ENCODE measurements at regions not wholly inside any gene's neighbourhood (a gene's known extent, or its start where the extent isn't known, plus 50 kb on each side); places are given as distances from the start of the nearest gene placed in this dataset.

DNA sequence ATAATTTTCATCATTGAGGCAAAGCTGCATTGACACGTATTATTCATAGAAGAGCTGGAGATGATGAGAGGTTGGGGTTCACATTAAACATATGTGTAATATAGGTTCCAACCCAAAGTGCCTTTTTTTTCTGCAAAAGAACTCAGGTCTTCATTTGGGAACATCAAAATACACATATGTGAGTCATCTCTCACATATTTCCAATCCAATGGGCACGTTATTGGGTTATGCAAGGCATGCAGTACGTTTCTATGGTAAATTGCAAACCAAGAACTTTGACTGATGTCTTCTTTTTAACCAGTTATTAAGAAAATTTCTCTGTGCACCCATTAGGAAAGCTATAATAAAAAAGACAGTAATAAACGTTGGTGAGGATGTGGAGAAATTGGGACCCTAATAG, 150.3 kb upstream of the FAM9B start:
- no peak for DNase-seq (ENCODE audit: low read depth)

DNA sequence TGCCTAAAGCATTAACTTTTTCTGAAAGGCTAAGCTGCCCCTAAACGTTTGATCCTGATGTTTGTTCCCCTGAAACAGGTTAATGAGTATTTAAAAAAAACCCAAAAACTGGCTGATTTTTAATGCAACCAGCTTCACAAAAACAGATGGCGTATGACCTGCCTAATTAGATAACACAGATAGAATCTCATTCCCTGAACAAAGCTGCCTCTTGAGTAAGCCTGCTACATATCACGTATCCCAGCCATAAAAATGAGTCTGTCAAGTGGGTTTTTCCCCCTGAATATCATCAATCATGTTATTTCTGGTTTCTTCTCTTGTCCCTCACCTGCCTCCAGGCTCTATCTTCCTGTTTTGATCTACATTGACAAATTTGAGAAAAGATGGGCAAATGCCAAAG, 154.2 kb upstream of the FAM9B start:
- no peak overlapping the region for H3K4me3 ChIP-seq (ENCODE audit: low read depth, low read length)
- no peak for DNase-seq (ENCODE audit: low read depth)

More for the DNA sequence above, 150.3 kb upstream of the FAM9B start:
- no peak overlapping the region for H3K4me3 ChIP-seq (ENCODE audit: low read depth, low read length)

DNA sequence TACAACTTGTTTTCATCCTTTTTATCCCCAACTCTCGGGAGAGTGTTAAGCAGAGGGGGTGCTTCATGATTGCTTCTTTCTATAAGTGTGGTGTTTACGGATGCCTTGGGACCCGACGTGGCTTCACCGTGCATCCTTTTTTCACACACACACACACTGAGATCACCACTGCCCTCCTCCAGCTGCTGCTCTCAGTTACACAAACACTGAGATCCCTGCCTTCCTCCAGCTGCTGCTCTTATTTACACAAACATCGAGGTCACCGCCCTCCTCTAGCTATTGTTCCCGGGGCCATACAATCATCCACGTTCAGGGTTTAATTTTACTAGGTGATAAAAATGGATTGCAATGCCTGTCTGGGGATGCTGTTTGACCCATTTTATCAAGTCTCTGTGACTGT, 155.4 kb upstream of the FAM9B start:
- H3K4me3 ChIP-seq (ENCODE audit: low read depth, low read length): no peak overlapping the region
- no peak for DNase-seq (ENCODE audit: low read depth)

DNA sequence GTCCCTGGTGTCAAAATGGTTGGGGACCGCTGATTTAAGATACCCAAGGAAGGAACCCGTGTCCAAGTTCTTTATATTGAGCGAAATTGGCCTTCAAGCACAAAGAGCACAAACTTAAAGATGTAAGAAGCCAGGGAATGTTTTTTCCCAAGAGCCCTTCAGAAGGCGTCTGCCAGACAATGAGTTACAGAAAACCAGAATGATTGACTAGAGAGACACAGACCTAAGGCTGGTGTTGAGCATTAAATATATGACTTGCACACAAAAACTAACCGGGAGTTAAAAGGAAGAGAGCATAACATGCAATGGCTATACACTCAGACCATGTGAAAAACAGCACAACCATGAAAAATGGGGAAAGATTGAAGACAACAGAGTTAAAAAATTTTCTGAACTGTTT, 157.5 kb upstream of the FAM9B start:
- no peak overlapping the region for H3K4me3 ChIP-seq (ENCODE audit: low read depth, low read length)
- DNase-seq (ENCODE audit: low read depth): no peak

DNA sequence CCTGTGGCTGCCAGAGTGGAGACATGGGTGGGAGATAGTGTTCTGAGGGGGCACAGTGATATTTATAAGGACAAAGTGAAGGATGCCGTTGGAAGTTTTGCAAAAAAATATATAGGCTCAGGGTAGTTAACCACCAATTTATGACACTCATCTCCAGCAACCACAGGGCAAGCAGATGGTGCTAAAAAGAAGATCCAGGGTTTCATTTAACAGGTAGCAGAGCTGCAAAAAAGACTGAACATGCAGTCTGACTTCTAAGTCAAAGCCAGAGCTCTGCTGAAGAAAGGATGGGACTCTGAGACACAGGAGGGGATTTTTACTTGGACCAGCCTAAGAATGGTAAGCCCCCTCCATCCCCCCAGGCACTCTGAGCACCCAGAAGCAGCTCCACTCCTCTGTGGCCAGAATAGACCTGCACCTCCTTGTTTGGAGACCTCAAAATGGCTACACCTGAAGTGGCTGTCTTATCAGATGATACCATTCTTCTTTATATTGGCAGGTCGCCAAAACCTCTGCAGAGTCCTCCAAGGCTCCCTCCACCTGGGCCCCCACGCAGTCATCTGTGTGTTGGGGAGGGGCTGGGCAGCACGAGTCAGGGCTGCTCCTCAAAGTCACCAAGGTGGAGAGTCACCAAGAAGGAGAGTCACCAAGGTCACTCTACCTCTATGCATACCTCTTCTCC, 161.4 kb upstream of the FAM9B start:
- H3K4me3 ChIP-seq (ENCODE audit: low read depth, low read length): no peak overlapping the region
- no peak for DNase-seq (ENCODE audit: low read depth)

DNA sequence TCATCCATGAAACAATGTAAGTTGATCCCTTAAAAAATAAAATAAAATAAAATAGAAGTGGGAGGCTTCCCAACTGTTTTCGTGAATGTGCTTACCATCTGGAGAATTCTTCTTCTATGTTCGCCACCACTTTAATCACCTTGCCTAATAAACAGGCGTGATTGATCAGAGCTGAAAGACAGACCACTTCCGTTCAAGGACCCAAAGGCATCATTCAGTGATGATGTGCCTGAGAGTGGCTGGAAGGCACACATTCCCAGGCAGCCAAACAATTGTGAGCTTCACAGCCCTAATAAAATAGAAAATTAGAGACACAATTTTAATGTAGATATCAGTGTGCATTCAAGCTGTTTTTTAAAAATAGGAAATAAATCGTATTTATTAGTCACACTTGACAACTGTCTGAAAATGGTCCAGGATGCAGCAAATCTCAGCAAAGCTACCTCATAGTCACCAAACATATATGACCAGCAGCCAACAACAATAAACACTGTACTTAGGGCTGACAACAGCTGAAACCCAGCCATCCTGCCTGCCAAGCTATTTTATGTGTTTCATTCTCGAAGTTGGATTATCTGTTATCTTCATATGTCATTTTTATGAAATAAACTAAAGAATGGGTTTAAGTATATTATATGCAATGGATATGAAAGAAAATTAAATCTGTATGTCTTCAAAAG, 163.2 kb upstream of the FAM9B start:
- H3K4me3 ChIP-seq (ENCODE audit: low read depth, low read length): no peak overlapping the region
- peak; percentile 34 for DNase-seq (ENCODE audit: low read depth)

DNA sequence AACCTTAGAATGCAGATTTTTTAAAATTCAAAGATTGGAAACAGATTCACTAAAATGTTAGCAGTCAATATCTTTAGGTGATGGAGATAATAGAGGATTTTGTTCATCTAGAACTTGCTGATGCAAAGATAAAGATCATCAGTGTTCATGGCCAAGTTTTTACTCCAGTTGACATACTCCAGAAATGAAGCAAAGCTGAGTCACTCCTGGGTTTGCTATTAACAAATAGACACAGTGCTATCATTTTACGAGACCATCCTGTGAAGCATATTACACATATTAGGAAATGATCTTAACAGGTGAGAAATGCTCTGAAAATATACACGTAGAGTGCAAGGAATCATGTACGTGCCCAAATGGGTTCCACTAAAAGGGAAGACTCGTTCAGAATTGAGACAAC, 170.6 kb upstream of the FAM9B start:
- DNase-seq (ENCODE audit: low read depth): no peak
- H3K4me3 ChIP-seq (ENCODE audit: low read depth, low read length): no peak overlapping the region

DNA sequence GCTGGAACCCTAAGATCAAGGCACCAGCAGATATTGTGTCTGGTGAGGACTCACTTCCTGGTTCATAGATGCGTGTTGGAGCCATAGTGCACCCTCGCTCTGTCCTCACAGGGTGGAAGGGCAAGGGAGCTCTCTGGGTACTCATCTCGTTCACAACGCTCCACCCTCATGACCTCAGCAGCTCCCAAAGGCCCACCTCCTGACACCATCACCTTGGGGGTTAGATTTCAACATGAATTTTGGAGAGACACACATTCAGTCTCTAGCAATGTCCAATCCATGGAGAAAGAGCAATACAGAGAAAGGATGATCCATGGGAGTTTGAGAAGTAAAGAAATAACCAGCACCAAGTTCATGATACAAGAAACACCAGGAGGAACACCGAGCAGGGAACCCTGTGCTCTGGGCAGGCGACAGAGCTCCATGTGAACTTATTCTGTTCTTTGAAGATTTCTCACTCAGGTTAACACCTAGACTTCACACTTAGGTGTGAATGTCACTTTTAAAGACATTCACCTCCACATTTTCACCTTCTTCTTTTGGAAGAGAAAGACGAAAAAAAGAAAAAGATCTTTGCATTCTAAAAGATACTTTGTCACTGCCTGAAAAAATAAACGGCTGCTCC, 171.8 kb upstream of the FAM9B start:
- DNase-seq (ENCODE audit: low read depth): no peak
- H3K4me3 ChIP-seq (ENCODE audit: low read depth, low read length): no peak overlapping the region

DNA sequence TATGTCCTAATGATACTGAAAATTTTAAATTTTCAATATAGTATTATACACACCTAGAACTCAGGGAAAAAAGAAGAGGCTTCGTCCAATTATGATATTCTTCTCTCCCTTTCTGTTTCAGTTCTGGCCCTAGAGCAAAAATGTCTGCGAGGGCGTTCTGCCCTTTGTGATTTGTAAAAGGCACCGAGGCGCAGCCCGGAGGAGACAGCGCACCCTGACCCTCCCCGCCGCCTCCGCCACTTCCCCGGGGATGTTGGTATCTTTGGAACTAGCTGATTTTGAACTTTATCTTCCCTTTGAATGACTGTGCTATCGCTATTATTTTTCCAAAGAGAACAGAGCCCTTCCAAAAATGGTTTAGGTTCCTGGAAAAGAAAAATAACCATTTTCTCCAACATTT, 173.2 kb upstream of the FAM9B start:
- H3K4me3 ChIP-seq (ENCODE audit: low read depth, low read length): no peak overlapping the region
- no peak for DNase-seq (ENCODE audit: low read depth)

DNA sequence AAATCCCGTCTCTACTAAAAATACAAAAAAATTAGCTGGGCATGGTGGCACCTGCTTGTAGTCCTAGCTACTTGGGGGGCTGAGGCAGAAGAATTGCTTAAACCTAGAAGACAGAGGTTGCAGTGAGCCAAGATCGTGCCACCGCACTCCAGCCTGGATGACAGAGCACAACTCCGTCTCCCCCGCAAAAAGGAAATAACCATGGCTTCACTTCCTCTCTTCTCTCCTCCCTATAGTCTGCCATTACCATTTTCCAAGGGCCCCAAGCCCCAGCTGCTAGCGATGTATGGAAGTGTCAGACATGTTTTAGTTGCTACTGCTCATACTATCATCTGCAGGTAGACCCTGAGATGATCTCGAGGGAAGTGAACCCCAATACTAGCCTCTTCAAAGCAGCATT, 177.3 kb upstream of the FAM9B start:
- DNase-seq (ENCODE audit: low read depth): no peak

DNA sequence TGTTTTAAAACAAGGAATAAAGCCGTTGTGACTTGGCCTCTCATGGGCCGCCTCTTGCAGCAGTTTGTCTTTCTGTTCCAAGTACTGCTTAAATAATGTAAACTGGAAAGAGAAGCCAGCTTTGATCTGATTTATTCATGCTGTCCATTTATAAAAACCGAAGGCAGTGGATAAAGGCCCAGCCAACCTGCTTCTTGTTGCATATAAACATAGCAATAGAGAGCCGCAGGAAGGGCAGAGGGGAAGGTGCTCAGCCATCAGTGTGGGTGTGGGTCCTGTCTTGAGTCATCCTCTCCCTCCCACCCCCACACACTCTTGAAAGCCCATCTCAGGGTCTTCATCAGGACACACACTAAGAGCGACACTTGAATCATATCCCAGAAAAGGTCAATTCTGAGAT, 187.9 kb upstream of the FAM9B start:
- no peak for DNase-seq (ENCODE audit: low read depth)
- no peak overlapping the region for H3K4me3 ChIP-seq (ENCODE audit: low read depth, low read length)

More for the DNA sequence above, 177.3 kb upstream of the FAM9B start:
- H3K4me3 ChIP-seq (ENCODE audit: low read depth, low read length): no peak overlapping the region

DNA sequence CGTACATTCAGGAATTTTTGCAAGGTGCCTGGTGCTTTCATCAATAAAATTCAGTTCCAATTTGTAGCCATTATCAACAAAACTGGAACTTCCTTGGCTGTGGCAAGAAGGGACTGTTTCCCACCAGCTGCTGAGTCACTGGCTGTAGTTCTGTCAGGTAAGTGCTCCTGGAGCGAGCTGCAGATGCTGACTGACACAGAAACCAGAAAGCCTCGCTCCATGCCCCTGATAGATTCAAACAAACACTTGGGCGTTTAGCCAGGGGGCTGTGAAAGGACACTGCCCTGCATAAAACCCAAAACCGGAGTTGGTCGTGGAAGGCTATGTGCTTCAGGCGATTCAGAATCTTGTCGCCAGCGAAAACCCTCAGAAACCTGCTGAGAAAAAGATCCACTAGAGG, 188.4 kb upstream of the FAM9B start:
- no peak for DNase-seq (ENCODE audit: low read depth)
- H3K4me3 ChIP-seq (ENCODE audit: low read depth, low read length): no peak overlapping the region

DNA sequence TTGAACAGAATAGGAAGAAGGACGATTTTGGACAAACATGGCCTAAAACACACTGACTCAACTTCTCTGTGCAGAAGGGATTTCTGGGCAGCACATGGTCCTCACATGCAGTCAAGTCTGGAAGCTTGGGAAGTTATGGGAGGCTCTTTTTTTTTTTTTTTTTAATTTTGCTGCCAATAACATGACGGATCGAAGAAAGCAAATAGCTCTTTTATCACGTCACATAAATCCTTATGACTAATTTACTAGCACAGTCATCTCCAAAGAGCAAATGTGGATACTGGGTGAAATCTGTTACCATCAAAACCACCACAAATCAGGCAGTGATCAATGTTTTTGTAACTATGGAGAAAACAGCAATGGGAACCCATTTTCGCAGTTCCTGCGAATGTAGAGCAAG, 193.3 kb upstream of the FAM9B start:
- no peak for DNase-seq (ENCODE audit: low read depth)
- H3K4me3 ChIP-seq (ENCODE audit: low read depth, low read length): no peak overlapping the region

DNA sequence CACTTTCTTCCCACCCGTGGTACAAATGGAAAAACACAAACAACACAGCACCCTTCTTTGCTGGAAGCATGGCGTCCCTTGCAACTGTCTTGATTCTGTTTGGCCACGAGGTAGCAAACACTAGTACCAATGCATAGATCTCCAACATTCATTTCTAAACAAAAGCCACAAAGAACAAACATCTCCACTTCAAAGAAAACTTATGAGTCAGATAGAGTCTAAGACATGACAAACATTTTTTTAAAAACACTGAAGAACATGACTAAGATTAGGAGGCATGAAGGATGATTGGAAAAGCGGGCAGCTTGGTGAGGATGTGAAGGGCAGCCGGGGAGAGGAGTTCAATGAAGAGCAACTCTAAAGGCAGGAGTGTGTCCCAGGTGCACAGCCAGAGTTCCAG, 197.6 kb upstream of the FAM9B start:
- peak; percentile 3 for DNase-seq (ENCODE audit: low read depth)
- H3K4me3 ChIP-seq (ENCODE audit: low read depth, low read length): no peak overlapping the region

DNA sequence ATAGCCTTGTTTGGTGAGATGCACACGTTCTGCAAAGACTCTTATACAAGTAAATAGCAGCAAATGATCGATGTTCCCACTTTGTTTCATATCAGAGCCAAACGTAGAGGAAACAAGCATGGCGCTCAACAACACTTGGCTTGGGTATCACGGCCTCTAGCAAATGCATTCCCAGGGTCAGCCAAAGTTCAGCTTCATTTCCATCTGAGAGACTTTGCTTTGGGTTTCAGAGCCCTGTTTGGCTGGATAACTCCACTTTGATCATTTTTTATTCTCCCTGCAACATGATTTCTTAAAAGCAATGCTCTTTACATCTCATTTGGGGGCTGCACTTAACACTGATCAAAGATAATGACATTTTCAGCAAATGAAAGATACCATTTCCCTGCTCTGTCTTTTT, 199.2 kb upstream of the FAM9B start:
- DNase-seq (ENCODE audit: low read depth): no peak
- H3K4me3 ChIP-seq (ENCODE audit: low read depth, low read length): no peak overlapping the region

DNA sequence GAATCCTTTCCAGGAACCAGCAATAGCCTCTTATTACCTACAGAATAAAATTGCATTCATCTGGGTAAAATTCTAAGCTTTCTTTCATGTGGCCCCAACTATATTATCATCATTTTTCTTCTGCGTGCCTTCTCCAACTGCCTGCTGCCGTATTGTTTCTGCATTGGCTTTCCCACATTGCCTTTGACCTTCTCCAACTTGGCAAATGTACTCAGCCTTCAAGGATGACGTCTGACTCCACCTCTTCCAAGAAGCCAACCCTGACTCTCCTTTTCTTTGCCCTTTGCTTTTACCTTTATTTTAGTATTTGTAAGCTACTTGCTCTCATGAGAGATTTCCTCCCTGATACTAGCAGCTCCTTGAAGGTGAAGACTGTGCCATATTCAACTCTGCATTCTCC, 200.4 kb upstream of the FAM9B start:
- H3K4me3 ChIP-seq (ENCODE audit: low read depth, low read length): no peak overlapping the region
- no peak for DNase-seq (ENCODE audit: low read depth)

DNA sequence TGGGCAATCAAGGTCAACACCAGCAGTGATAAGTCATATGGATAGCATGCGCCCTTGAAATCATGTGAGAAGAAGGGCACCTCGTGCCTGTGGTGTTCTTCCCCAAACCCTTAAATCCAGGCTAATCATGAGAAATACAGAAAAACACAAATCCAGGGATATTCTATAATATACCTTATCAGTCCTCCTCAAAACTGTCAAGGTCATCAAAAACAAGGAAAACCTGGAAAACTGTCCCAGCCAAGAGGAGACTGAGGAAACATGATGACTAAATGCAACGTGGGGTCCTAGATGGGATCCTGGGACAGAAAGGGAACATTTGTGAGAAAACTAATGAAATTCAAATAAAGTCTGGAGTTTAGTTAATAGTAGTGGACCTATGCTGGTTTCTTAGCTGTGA, 201.8 kb upstream of the FAM9B start:
- DNase-seq (ENCODE audit: low read depth): no peak
- no peak overlapping the region for H3K4me3 ChIP-seq (ENCODE audit: low read depth, low read length)

DNA sequence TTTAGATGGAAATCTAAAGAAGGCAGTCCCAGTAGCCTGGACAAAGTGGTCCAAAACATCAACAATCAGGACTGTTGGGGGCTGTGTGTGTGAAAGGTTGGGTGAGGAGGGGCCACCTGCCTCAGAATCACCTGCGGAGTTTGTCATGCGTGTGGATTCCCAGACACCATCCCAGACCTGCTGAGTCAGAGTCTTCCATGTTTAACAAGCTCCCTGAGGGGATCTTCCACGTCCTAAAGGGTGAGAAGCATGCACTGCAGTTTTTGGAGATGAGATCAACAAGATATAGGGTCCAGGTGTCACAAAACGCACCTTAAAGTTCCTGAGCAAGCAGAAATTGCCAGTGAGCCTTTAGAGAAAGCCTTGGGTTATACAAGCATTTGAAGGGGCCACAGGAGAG, 207.0 kb upstream of the FAM9B start:
- H3K4me3 ChIP-seq (ENCODE audit: low read depth, low read length): no peak overlapping the region
- no peak for DNase-seq (ENCODE audit: low read depth)

DNA sequence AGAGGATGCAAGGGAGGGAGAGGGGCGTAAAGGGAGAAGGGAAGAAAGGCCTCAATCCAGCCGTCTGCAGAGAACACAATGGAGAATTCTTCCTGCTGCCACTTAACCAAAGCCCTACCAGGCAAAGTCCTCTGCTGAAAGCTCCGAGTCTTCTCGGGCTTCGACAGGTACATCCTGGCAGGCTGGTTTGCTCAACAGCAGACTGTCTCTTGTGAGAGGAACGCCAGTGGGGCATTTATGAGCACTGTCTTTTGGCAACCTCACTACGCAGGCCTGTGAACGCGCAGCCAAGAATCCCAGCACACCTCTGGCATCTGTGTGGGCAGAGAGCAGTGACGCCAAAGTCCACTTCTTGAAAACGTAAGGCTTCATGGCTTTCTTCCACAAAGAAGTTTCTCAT, 207.5 kb upstream of the FAM9B start:
- no peak overlapping the region for H3K4me3 ChIP-seq (ENCODE audit: low read depth, low read length)
- no peak for DNase-seq (ENCODE audit: low read depth)

DNA sequence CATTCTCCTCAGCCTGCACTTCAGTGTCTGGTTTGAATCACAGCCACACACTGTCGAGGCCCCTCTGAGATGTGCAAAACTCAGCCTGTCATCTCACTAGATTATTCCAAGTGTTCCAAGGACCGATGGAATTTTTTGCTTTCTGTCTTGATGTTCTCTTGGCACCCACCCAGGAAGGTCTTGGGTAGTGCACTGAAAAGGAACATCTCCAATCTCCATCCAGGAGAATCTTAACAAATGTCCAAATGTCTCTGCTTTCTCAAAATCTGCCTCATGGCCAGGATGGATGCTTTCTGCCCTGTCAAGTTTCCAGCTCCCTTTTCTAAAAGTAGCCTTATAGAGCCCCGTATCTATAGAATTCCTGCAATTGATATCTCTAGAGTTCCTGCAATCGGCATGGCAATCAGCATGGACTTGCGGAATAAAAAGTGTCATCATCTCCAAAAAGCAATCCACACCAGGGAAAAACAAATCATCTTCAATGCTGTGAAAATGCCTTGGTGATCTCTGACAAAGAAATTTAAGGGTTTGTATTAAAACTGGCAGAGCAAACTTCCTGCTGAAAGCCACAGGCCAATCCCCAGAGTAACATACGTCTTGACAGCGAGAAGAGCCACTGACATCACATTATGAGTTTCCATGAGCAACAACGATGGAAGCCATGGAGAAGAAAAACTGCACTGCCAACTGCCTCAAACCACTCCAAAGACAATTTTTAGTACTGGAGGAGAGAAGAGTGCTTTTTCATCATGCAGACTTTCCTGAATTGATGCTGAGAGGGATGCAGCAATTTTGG, 215.3 kb upstream of the FAM9B start:
- DNase-seq (ENCODE audit: low read depth): no peak
- no peak overlapping the region for H3K4me3 ChIP-seq (ENCODE audit: low read depth, low read length)

Data from skeletal muscle cell (primary cell).